Ammon's horn (tissue), 1 donor: ENCODE measurements at regions not wholly inside any gene's neighbourhood (a gene's known extent, or its start where the extent isn't known, plus 50 kb on each side); places are given as distances from the start of the nearest gene placed in this dataset.
"Not testable (repeated sequence)": the region's sequence is repeated elsewhere in the genome, so short reads cannot be mapped to it uniquely, and the experiment has no call there.

Experiments
- DNase-seq: peaks from one replicate; pipeline ENCODE4 v3.0.0-alpha.2; 2016; ENCODE audit warnings: low spot score

GRCh38 chr17:27209316-27209715, 84.6 kb upstream of the WSB1 start:
- DNase-seq: no peak

GRCh38 chr17:27210809-27211208, 83.1 kb upstream of the WSB1 start:
- DNase-seq: not testable (repeated sequence)

GRCh38 chr17:27216836-27217235, 77.1 kb upstream of the WSB1 start:
- DNase-seq: no peak

- DNase-seq: peak; percentile 32
These were observed 76.3 kb upstream of the WSB1 start for GRCh38 chr17:27217631-27218030.

GRCh38 chr17:27218041-27218440, 75.9 kb upstream of the WSB1 start:
- no peak for DNase-seq

- no peak for DNase-seq
These were observed 75.0 kb upstream of the WSB1 start for GRCh38 chr17:27218719-27219488.

GRCh38 chr17:27222515-27222914, 71.4 kb upstream of the WSB1 start:
- no peak for DNase-seq

- no peak for DNase-seq
These were observed 69.2 kb upstream of the WSB1 start for GRCh38 chr17:27224526-27225315.

GRCh38 chr17:27226611-27227230, 67.2 kb upstream of the WSB1 start:
- DNase-seq: no peak

- DNase-seq: no peak
These were observed 62.9 kb upstream of the WSB1 start for GRCh38 chr17:27230996-27231395.

GRCh38 chr17:27232328-27232727, 61.6 kb upstream of the WSB1 start:
- no peak for DNase-seq

GRCh38 chr17:27233059-27233458, 60.9 kb upstream of the WSB1 start:
- no peak for DNase-seq

GRCh38 chr17:27233776-27234175, 60.1 kb upstream of the WSB1 start:
- no peak for DNase-seq

GRCh38 chr17:27236717-27237315, 57.1 kb upstream of the WSB1 start:
- peak; percentile 82 for DNase-seq

- no peak for DNase-seq
These were observed 56.0 kb upstream of the WSB1 start for GRCh38 chr17:27237890-27238289.

GRCh38 chr17:27239046-27239445, 54.9 kb upstream of the WSB1 start:
- peak; percentile 47 for DNase-seq

- no peak for DNase-seq
These were observed 54.3 kb upstream of the WSB1 start for GRCh38 chr17:27239584-27239983.

GRCh38 chr17:27240086-27240801, 53.7 kb upstream of the WSB1 start:
- no peak for DNase-seq

- DNase-seq: no peak
These were observed 53.1 kb upstream of the WSB1 start for GRCh38 chr17:27240802-27241155.

GRCh38 chr17:27241346-27241946, 52.5 kb upstream of the WSB1 start:
- no peak for DNase-seq

GRCh38 chr17:27242951-27243350, 51.0 kb upstream of the WSB1 start:
- DNase-seq: no peak

- DNase-seq: no peak
These were observed 49.9 kb upstream of the WSB1 start for GRCh38 chr17:27244011-27244410.
